H1 (cell line): ENCODE measurements at regions not wholly inside any gene's neighbourhood (a gene's known extent, or its start where the extent isn't known, plus 50 kb on each side); places are given as distances from the start of the nearest gene placed in this dataset.
A peak's percentile ranks its signal among the peaks of the same experiment; 100 is the strongest.

Source experiments
- CTCF ChIA-PET: fragments of 300-600 bp; sonication (Branson Sonifier 250); formaldehyde crosslinking; loops from one replicate; lab custom pipeline; 2021; ENCODE audit not compliant: partially characterized antibody; lab: Charles Lee
- POLR2A ChIA-PET: fragments of 300-600 bp; sonication (Branson Sonifier 250); formaldehyde crosslinking; loops from one replicate; lab custom pipeline; 2021; ENCODE audit warnings: inconsistent platforms; ENCODE audit not compliant: partially characterized antibody; lab: Charles Lee
- DNase-seq, 2 experiments: peaks; one replicate each; pipeline versions ENCODE4 v3.0.0 to v3.0.0-alpha.2; 2010 to 2022; ENCODE audit warnings: low spot score in 2 of 2, low read depth in 1 of 2, mixed read lengths in 1 of 2
- FAIRE-seq: peaks from 2 replicates; lab custom pipeline; 2011; peaks lifted over from hg19 to GRCh38; lab: Jason Lieb, UNC
- H2AFZ ChIP-seq: 2 replicates; pipeline ENCODE4 v1.8.1; 2012; ENCODE audit warnings: low read length, inconsistent platforms
- H2AK5ac ChIP-seq: 2 replicates; pipeline ENCODE4 v1.6.1; 2013; ENCODE audit warnings: low read depth, low read length
- H2BK120ac ChIP-seq: replicated peaks from 2 replicates; pipeline ENCODE3; 2013; ENCODE audit warnings: low read depth, low read length, inconsistent platforms
- H2BK12ac ChIP-seq: 2 replicates; pipeline ENCODE4 v1.6.1; 2013; ENCODE audit warnings: low read depth, low read length
- H2BK15ac ChIP-seq: 2 replicates; pipeline ENCODE4 v1.6.1; 2013; ENCODE audit warnings: low read length
- H2BK20ac ChIP-seq: 2 replicates; pipeline ENCODE4 v1.6.1; 2013; ENCODE audit warnings: low read length
- H2BK5ac ChIP-seq: 2 replicates; pipeline ENCODE4 v1.6.1; 2013; ENCODE audit warnings: low read depth, low read length
- H3K14ac ChIP-seq: 2 replicates; pipeline ENCODE4 v1.6.1; 2013; ENCODE audit warnings: inconsistent platforms; ENCODE audit not compliant: insufficient read length
- H3K18ac ChIP-seq: 2 replicates; pipeline ENCODE4 v1.6.1; 2013; ENCODE audit warnings: low read length; ENCODE audit errors: extremely low read depth
- H3K23ac ChIP-seq: 2 replicates; pipeline ENCODE4 v1.6.1; 2013; ENCODE audit warnings: inconsistent platforms; ENCODE audit not compliant: insufficient read length
- H3K23me2 ChIP-seq: 2 replicates; pipeline ENCODE4 v1.6.1; 2013; ENCODE audit warnings: low read depth, low read length
- H3K27ac ChIP-seq: 2 replicates; pipeline ENCODE4 v1.6.1; 2011; ENCODE audit warnings: low read depth, low read length, inconsistent platforms
- H3K27me3 ChIP-seq, 4 experiments: replicated peaks in 1 of 4; 1 replicate in 1 of 4; 2 replicates in 3 of 4; pipeline versions ENCODE4 v1.6.1 to v1.8.1; 2011 to 2013; ENCODE audit warnings: low read length in 3 of 4, mild to moderate bottlenecking in 3 of 4, inconsistent platforms in 2 of 4, mixed read lengths in 2 of 4, moderate library complexity in 1 of 4; ENCODE audit not compliant: control insufficient read depth in 3 of 4, insufficient read depth in 3 of 4; ENCODE audit errors: extremely low read depth in 1 of 4
- H3K36me3 ChIP-seq, 4 experiments: 2 replicates each; pipeline versions ENCODE4 v1.6.1 to v1.8.1; 2011 to 2013; ENCODE audit warnings: mild to moderate bottlenecking in 4 of 4, low read length in 3 of 4, moderate library complexity in 2 of 4, control low read depth in 1 of 4, inconsistent platforms in 1 of 4; ENCODE audit not compliant: insufficient read depth in 4 of 4, control insufficient read depth in 2 of 4
- H3K4ac ChIP-seq: replicated peaks from 2 replicates; pipeline ENCODE3; 2013; ENCODE audit warnings: low read length, low read depth, mixed read lengths, inconsistent platforms; ENCODE audit not compliant: insufficient read length
- H3K4me1 ChIP-seq, 4 experiments: replicated peaks in 1 of 4; 1 replicate in 1 of 4; 2 replicates in 3 of 4; pipeline versions ENCODE4 v1.6.1 to v1.8.1; 2011 to 2013; ENCODE audit warnings: low read length in 3 of 4, inconsistent platforms in 2 of 4, mixed read lengths in 1 of 4; ENCODE audit not compliant: insufficient read depth in 4 of 4, control insufficient read depth in 3 of 4
- H3K4me2 ChIP-seq, 2 experiments: 2 replicates each; pipeline versions ENCODE4 v1.6.1 to v1.8.1; 2011 to 2013; ENCODE audit warnings: low read depth in 2 of 2, low read length in 2 of 2, control low read depth in 1 of 2, inconsistent platforms in 1 of 2, mild to moderate bottlenecking in 1 of 2; ENCODE audit not compliant: insufficient read depth in 1 of 2
- H3K4me3 ChIP-seq, 4 experiments: fragments of 200-600, 300-600 bp in 1 of 4; sonication (generic), shearing (Covaris generic), sonication (Bioruptor Twin) in 1 of 4; 2 replicates each; pipeline versions ENCODE4 v1.5.1 to v1.8.1; 2011 to 2016; ENCODE audit warnings: low read length in 4 of 4, low read depth in 3 of 4, control low read depth in 2 of 4, inconsistent platforms in 2 of 4, mild to moderate bottlenecking in 2 of 4, mixed read lengths in 1 of 4, moderate library complexity in 1 of 4; ENCODE audit not compliant: insufficient read depth in 2 of 4; ENCODE audit errors: extremely low read depth in 1 of 4
- H3K56ac ChIP-seq: replicated peaks from 2 replicates; pipeline ENCODE3; 2013; ENCODE audit warnings: low read depth, mild to moderate bottlenecking, mixed read lengths, low read length, inconsistent platforms; ENCODE audit not compliant: insufficient read length
- H3K79me1 ChIP-seq: 2 replicates; pipeline ENCODE4 v1.6.1; 2013; ENCODE audit warnings: low read depth, low read length, control low read depth
- H3K79me2 ChIP-seq, 2 experiments: 2 replicates each; pipeline versions ENCODE4 v1.6.1 to v1.8.1; 2012 to 2013; ENCODE audit warnings: low read length in 2 of 2, mild to moderate bottlenecking in 2 of 2, inconsistent platforms in 1 of 2; ENCODE audit not compliant: insufficient read depth in 2 of 2, control insufficient read depth in 1 of 2
- H3K9ac ChIP-seq, 4 experiments: replicated peaks in 1 of 4; 1 replicate in 1 of 4; 2 replicates in 3 of 4; pipeline versions ENCODE4 v1.6.1 to v1.8.1; 2011 to 2013; ENCODE audit warnings: low read depth in 3 of 4, low read length in 3 of 4, control low read depth in 2 of 4, mild to moderate bottlenecking in 2 of 4, moderate library complexity in 2 of 4, inconsistent platforms in 1 of 4; ENCODE audit errors: extremely low read depth in 1 of 4
- H3K9me3 ChIP-seq, 2 experiments: 2 replicates each; pipeline versions ENCODE4 v1.6.1 to v1.8.1; 2012 to 2013; ENCODE audit warnings: mild to moderate bottlenecking in 2 of 2, moderate library complexity in 2 of 2, control low read depth in 1 of 2, inconsistent platforms in 1 of 2, low read depth in 1 of 2, low read length in 1 of 2, mixed read lengths in 1 of 2; ENCODE audit not compliant: insufficient read depth in 2 of 2
- H4K20me1 ChIP-seq, 2 experiments: replicated peaks in 1 of 2; 2 replicates each; pipeline versions ENCODE3 to v1.8.1; 2011 to 2013; ENCODE audit warnings: inconsistent platforms in 2 of 2, low read length in 2 of 2, mild to moderate bottlenecking in 1 of 2; ENCODE audit not compliant: insufficient read depth in 2 of 2, control insufficient read depth in 1 of 2
- H4K5ac ChIP-seq: 2 replicates; pipeline ENCODE4 v1.6.1; 2013; ENCODE audit warnings: low read length, low read depth, mixed read lengths, inconsistent platforms; ENCODE audit not compliant: insufficient read length
- H4K8ac ChIP-seq: 2 replicates; pipeline ENCODE4 v1.8.0; 2013; ENCODE audit warnings: mild to moderate bottlenecking, moderate library complexity, low read length, inconsistent platforms; ENCODE audit not compliant: insufficient read depth; ENCODE audit errors: extremely low read depth
- H4K91ac ChIP-seq: replicated peaks from 2 replicates; pipeline ENCODE3; 2013; ENCODE audit warnings: low read length, mixed read lengths, inconsistent platforms; ENCODE audit not compliant: insufficient read length
- BACH1 ChIP-seq: IDR thresholded peaks from 2 replicates; pipeline ENCODE4 v1.6.1; 2012; ENCODE audit warnings: low read length, improper control_type of control experiment
- CREB1 ChIP-seq: IDR thresholded peaks from 2 replicates; pipeline ENCODE4 v1.6.1; 2012; ENCODE audit warnings: inconsistent platforms
- WGBS, 2 experiments: shearing (Covaris generic) in 1 of 2; methylation state at CpG; one replicate each; pipeline versions ENCODE4 v1.1.6 to v1.1.7; 2013 to 2015; ENCODE audit warnings: low lambda C conversion rate in 2 of 2, mixed read lengths in 2 of 2, inconsistent platforms in 1 of 2, low coverage in 1 of 2, missing lambda C conversion rate in 1 of 2; ENCODE audit not compliant: insufficient replicate concordance in 2 of 2, insufficient coverage in 1 of 2, insufficient read length in 1 of 2; ENCODE audit errors: extremely low coverage in 1 of 2, missing lambda C conversion rate in 1 of 2; 5-methylcytosine and 5-hydroxymethylcytosine counted together

- Histone ChIP-seq H3K9ac (no peak overlapping the region), H2BK15ac (no peak overlapping the region), H3K56ac (no peak overlapping the region), H3K36me3 (no peaks in the 10 kb centered on the region), H3K27ac (no peak overlapping the region), H2BK5ac (no peak overlapping the region), H3K79me1 (no peaks in the 10 kb centered on the region), H4K8ac (no peak overlapping the region), H2AK5ac (no peak overlapping the region), H3K9me3 (0 out of 4 replicates have a peak, but pooled peaks cover 0 to 4% of the 10 kb centered on the region in 2 experiments), H3K23ac (no peak overlapping the region), H2AFZ (no peak overlapping the region), H3K4me3 (no peak overlapping the region), H4K5ac (no peak overlapping the region), H2BK12ac (no peak overlapping the region), H3K14ac (no peak overlapping the region), H4K20me1 (peaks cover 0 to 2% of the 10 kb centered on the region in 2 experiments), H3K4ac (no peak overlapping the region), H3K4me2 (no peak overlapping the region), H3K4me1 (peaks cover 0 to 7% (median 0%) of the 10 kb centered on the region in 4 experiments; a peak in 2 of 7 replicates), H4K91ac (no peak overlapping the region), H2BK120ac (no peak overlapping the region), H3K27me3 (no peaks in the 10 kb centered on the region; a peak in 1 of 7 replicates), H2BK20ac (no peak overlapping the region), H3K79me2 (no peaks in the 10 kb centered on the region), H3K18ac (no peak overlapping the region; the same call in 1 of the 2 replicates), H3K23me2 (peaks cover 12% of the 10 kb centered on the region; the same call in 1 of the 2 replicates)
- WGBS, 2 experiments = 82% methylated on average over 18 of the region's 18 CpGs; no CpG with 5 or more reads in 1 of the 2 experiments
- peak; percentile 48; the same call in 1 of the 2 replicates for TF ChIP-seq BACH1
- TF ChIP-seq CREB1 = no peak
- no peak for DNase-seq
- FAIRE-seq = no peak
- POLR2A ChIA-PET = no interaction called here
- CTCF ChIA-PET = interaction anchor here (0.5 kb wide), 1 partner anchor 121 kb away, joined by 3 read pairs; no protein-coding TSS in a partner anchor
Measured at GRCh38 chr2:239758279-239758877, 266.8 kb downstream of the NDUFA10 start.
